Right ventricle myocardium superior (tissue), 1 donor: ENCODE measurements at regions not wholly inside any gene's neighbourhood (a gene's known extent, or its start where the extent isn't known, plus 50 kb on each side); places are given as distances from the start of the nearest gene placed in this dataset.
A peak's percentile ranks its signal among the peaks of the same experiment; 100 is the strongest.

Experiments used
- ATAC-seq: fragments of 200-7000 bp; cut with Tn5 transposase; one replicate; pipeline ENCODE4 v1.9.1; 2020; ENCODE audit warnings: mild to moderate bottlenecking; ENCODE audit not compliant: poor library complexity
- DNase-seq: peaks from one replicate; pipeline ENCODE4 v3.0.0-alpha.2; 2020
- intact Hi-C: fragments of 100-400 bp; cut with DNase I; formaldehyde crosslinking; loops from one replicate; pipeline ENCODE4 v1.11.2; 2022
- donor health status: DM: no; HTN: yes; CAD: no; lungs with severe emphysema.

- DNase-seq, result no peak
- ATAC-seq, result no peak
- intact Hi-C loops, result no loop called here
Measured at GRCh38 chr5:31100781-31101310, 92.6 kb upstream of the CDH6 start.

DNA sequence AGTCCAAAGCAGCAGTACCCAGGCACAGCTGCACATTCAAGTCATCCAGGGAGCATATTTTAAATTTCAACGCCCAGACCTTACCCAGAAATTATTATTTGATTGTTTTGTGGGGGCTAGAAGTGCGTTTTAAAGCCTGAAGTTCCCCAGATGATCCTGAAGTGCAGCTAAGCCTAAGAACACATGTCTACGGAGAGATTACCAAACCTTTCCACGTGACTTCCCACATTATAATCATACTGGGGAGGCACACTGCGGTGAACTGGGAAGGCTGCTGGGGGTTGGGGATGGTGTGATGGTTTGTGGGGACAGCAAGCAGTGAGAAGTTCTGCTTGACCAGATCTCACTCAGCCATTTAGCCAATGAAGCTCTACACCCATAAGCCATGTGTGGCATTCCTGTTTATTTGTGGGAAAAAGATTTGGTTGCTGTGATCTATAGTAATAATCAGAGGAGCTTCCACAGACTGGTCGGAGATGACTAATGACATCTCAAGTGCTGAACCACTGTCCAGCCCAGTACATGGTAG, 93.4 kb upstream of the CDH6 start:
- ATAC-seq, result no peak
- DNase-seq, result no peak
- intact Hi-C loops, result no loop called here

DNA sequence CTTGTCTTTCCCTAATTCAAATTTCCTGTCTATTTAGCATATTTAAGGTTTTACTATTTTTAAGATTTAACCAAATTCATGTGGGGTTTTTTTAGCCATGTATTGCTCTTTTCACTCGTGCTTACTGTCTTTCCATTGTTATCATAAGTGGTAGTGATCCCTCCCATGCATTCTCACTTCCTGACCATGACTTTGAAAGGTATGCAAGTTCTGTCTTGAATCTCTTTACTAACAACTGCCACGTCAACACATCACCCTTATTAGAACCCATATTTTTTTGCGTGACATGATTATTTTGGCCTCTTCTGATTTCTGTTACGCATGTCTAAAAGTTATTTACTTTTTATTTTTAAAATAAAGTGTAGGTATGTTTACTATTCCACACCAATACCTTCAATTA, 94.7 kb upstream of the CDH6 start:
- ATAC-seq (no peak), DNase-seq (no peak)
- intact Hi-C loops, result no loop called here

DNA sequence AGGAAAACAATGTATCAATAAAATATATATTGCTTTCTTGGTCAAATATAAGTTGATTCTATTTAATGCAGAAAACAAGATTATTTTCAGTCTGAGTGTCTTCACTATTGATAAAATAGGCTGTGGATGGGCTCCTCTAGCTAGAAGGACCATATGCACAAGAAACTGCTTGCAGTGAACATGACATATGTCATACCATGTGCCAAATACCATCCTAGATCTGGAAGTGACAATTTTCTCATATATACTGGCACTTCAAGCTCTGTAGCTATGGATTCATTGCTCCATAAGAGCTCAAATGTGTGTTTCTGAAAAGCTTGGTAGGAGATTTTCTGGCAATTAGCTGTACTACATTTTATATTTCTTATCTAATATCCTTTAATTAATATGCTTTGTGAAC, 95.6 kb upstream of the CDH6 start:
- intact Hi-C loops, result no loop called here
- DNase-seq (no peak), ATAC-seq (no peak)

GRCh38 chr5:31096238-31096865, 97.1 kb upstream of the CDH6 start:
- intact Hi-C loops, result no loop called here
- ATAC-seq, result peak; percentile 57
- no peak for DNase-seq

DNA sequence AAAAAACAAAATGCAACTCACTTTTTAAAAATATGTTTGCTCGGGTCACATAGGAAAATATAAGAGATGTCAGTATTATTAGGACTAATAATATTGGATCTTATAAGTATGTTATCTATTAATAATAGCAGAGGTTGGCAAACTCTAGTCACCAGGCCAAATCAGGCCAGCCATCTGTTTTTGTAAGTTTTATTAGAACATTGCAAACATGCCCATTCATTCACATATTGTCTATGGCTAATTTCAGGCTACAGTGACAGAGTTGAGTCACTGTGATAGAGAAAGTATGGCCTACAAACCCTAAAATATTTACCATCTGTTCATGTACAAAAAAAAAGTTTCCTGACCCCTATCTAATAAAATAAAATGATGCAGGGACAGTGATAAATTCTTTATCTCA, 97.7 kb upstream of the CDH6 start:
- intact Hi-C loops, result no loop called here
- no peak for DNase-seq

DNA sequence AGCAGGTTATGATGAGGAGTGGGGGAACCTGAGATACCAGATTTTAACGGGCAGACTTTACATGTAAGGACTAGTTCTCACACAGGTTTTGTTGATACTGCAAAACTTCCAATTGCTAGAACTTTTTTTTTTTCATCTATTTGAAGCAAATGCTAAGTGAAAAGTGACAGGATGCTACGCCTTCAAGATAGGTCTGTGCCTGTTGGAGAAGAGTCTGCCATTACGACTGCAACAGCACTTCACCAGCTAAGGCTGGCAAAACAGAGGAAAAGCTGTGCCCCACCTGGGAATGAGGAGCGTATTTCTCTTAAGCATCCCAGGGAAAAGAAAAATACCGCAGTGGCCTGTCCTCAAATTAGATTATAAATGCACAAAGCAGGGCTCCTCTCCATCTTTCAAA, 102.0 kb upstream of the CDH6 start:
- ATAC-seq (no peak), DNase-seq (no peak)
- intact Hi-C loops, result no loop called here

More for the DNA sequence above, 97.7 kb upstream of the CDH6 start:
- ATAC-seq, result no peak

- no peak for DNase-seq
- intact Hi-C loops, result no loop called here
- ATAC-seq, result no peak
Measured at GRCh38 chr5:31090467-31090866, 103.0 kb upstream of the CDH6 start.

- no peak for ATAC-seq
- intact Hi-C loops, result no loop called here
- DNase-seq, result no peak
Measured at GRCh38 chr5:31086839-31087415, 106.6 kb upstream of the CDH6 start.

GRCh38 chr5:31084871-31085270, 108.6 kb upstream of the CDH6 start:
- intact Hi-C loops, result no loop called here
- DNase-seq (no peak), ATAC-seq (no peak)

DNA sequence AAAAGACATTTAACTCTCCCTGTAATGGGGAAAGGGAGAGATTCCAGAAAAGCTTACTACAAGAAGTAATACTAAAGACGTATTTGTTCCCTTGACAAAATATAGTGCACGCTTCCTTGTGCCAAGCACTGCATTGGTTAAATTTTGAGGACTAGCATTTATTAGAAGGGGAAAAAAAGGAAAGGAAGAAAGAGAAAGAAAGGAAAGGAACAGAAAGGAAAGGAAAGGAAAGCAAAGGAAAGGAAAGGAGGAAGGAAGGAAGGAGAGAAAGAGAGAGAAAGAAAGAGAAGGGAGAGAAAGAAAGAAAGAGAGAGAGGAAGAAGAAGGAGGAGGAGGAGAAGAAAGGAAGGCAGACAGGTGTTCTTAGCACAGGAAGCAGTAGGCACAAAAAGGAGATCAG, 110.1 kb upstream of the CDH6 start:
- DNase-seq, result no peak
- no peak for ATAC-seq
- intact Hi-C loops, result no loop called here

GRCh38 chr5:31079668-31080067, 113.8 kb upstream of the CDH6 start:
- no peak for DNase-seq
- intact Hi-C loops, result no loop called here
- no peak for ATAC-seq

- intact Hi-C loops, result no loop called here
- DNase-seq, result no peak
- ATAC-seq, result no peak
Measured at GRCh38 chr5:31078956-31079355, 114.5 kb upstream of the CDH6 start.

GRCh38 chr5:31075981-31076380, 117.5 kb upstream of the CDH6 start:
- ATAC-seq, result no peak
- intact Hi-C loops, result no loop called here

GRCh38 chr5:31068287-31068686, 125.2 kb upstream of the CDH6 start:
- intact Hi-C loops, result no loop called here
- DNase-seq (no peak), ATAC-seq (no peak)

More at GRCh38 chr5:31075981-31076380, 117.5 kb upstream of the CDH6 start:
- DNase-seq, result no peak

DNA sequence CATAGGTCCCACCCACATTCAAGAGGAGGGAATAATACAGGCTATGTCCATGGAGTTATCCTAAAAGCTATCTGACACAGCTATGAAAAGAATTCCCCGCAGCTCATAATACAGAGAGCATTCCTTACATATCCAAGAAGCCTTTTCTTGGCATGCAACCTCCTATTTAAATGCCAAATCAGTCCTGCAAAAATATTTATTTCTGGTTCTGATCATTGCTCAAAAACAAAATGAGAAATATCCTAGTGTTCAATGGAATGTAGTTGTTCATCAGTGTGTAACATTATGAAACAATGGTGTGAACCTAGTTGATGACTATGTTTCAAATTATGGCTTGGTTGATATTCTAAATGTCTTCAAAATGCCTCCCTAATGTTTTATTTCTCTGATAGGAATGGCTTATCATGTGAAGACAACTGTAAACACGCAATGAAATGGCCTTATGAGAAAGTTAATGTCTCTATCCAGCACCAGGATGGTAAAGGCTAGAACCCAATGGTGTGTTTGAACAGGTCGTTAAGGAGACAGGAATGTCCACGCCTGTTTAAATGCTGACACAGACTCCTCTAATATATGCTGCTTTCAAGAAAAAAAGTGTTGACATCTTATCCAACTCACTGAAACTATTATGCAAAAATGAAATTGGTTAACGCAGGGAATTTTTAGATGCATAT, 126.7 kb upstream of the CDH6 start:
- intact Hi-C loops, result no loop called here
- ATAC-seq (no peak), DNase-seq (no peak)

GRCh38 chr5:31064215-31064614, 129.3 kb upstream of the CDH6 start:
- DNase-seq (no peak), ATAC-seq (no peak)
- intact Hi-C loops, result no loop called here

DNA sequence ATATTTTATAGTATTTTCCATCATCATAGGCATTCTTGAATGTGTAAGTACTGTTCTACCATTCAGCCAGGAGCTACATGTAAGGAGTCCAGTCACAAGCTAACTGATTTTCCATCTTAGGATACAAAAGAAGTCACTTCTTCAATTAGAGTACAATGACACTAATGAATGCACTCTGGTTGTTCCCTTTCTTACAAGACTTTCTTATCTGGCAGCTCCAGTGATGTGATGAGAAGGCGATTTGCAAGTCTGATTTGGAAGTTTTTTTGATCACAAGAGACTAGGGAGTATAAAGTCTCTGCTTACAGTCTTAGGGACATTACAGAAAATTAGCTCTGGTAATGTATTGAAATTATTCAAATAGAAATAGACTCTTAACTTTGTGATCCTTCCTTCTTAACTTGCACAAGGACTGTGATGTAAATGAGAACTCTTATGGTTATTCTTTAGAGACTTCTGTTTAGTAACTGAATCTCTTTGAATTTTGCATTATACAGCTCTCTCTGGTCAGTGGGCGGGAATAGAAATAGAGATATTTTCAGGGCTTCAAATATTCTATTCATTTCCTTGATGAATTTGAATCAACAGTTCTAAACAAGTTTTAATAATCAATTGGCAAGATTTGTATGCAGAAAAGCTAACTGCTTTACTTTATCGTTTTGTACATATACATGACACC, 130.4 kb upstream of the CDH6 start:
- no peak for ATAC-seq
- intact Hi-C loops, result no loop called here
- DNase-seq, result no peak

- intact Hi-C loops, result no loop called here
- no peak for ATAC-seq
Measured at GRCh38 chr5:31059889-31060288, 133.6 kb upstream of the CDH6 start.

More at GRCh38 chr5:31059889-31060288, 133.6 kb upstream of the CDH6 start:
- no peak for DNase-seq
